ENCODE measurements at regions not wholly inside any gene's neighbourhood (a gene's known extent, or its start where the extent isn't known, plus 50 kb on each side); places are given as distances from the start of the nearest gene placed in this dataset.

- no peaks in the 10 kb centered on the region for H3K27me3 ChIP-seq
- H3K4me1 ChIP-seq (ENCODE audit: insufficient read depth) = peaks cover 4% of the 10 kb centered on the region
- H3K9me2 ChIP-seq (replicated peaks; ENCODE audit: insufficient read depth) = no peaks in the 10 kb centered on the region
- WGBS (ENCODE audit: low lambda C conversion rate, missing lambda C conversion rate) = 73% methylated on average over 4 of the region's 4 CpGs
- no peaks in the 10 kb centered on the region for H3K9me3 ChIP-seq (ENCODE audit: low read depth)
- DNase-seq (ENCODE audit: low spot score) = no peak
- peak overlapping the region; percentile 21 for H2AFZ ChIP-seq
- no peak overlapping the region for H3K4me3 ChIP-seq
- no peaks in the 10 kb centered on the region for H3K36me3 ChIP-seq (replicated peaks; ENCODE audit: insufficient read depth, low read depth)
- no peaks in the 10 kb centered on the region for H3K79me2 ChIP-seq
- no peak for TF ChIP-seq EZH2phosphoT487 (IDR thresholded peaks at IDR 0.05; ENCODE audit: low read depth, severe bottlenecking, unreplicated experiment)
- TF ChIP-seq EZH2 (IDR thresholded peaks at IDR 0.05; ENCODE audit: borderline replicate concordance) = no peak
- TF ChIP-seq, protein P1, sequence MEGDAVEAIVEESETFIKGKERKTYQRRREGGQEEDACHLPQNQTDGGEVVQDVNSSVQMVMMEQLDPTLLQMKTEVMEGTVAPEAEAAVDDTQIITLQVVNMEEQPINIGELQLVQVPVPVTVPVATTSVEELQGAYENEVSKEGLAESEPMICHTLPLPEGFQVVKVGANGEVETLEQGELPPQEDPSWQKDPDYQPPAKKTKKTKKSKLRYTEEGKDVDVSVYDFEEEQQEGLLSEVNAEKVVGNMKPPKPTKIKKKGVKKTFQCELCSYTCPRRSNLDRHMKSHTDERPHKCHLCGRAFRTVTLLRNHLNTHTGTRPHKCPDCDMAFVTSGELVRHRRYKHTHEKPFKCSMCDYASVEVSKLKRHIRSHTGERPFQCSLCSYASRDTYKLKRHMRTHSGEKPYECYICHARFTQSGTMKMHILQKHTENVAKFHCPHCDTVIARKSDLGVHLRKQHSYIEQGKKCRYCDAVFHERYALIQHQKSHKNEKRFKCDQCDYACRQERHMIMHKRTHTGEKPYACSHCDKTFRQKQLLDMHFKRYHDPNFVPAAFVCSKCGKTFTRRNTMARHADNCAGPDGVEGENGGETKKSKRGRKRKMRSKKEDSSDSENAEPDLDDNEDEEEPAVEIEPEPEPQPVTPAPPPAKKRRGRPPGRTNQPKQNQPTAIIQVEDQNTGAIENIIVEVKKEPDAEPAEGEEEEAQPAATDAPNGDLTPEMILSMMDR (IDR thresholded peaks at IDR 0.05; ENCODE audit: poor library complexity) = no peak
- H3K4me2 ChIP-seq = no peak overlapping the region
- H4K20me1 ChIP-seq (ENCODE audit: insufficient read depth, poor library complexity, severe bottlenecking) = no peaks in the 10 kb centered on the region
- H3K27ac ChIP-seq = peak overlapping the region; percentile 18
These were observed 189.0 kb upstream of the TTC29 start for GRCh38 chr4:147134536-147135210.

DNA sequence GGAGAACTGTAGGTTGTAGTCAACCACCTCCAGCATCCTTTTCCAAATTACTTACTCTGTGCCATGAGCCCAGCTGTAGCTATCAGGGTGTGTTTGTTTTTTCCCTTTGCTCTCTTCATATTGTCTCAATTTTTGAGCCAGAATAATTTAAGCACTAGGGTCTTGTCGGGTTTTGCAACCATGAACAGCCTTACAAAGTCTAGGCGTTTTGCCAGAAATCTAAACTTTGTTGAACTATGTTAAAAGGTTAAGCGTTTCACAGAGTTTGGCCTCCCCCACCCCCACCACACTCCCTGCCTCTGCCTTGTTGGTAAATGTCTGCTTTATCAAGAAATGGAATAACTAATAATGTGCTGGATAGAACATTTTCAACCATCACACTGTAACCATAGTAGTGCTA is 190.6 kb upstream of the TTC29 start:
- H2AFZ ChIP-seq = no peak overlapping the region
- peak; percentile 32 for DNase-seq (ENCODE audit: low spot score)

DNA sequence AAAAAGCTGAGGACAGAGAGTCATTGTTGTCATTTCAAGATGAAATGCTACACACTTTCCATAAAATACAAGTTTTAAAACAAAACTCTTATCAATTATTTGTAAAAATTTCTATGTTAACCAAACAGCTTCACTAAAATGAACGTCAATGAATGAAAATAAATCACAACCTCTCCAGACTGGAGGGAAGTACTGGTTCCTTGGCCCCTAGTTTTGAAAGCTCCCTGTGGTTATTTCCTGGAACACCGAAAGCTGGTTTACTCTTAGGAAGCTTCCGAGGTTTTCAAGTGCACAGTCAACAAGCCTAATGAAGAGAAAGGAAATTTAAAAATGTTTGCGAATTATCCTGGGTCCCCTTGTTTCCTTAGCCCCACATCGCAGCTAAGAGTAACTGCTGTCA is 191.1 kb upstream of the TTC29 start:
- H3K27ac ChIP-seq = no peak overlapping the region
- WGBS (ENCODE audit: low lambda C conversion rate, missing lambda C conversion rate) = 88% methylated on average over 5 of the region's 5 CpGs

More for the DNA sequence above, 190.6 kb upstream of the TTC29 start:
- no peak overlapping the region for H3K4me2 ChIP-seq
- no peaks in the 10 kb centered on the region for H3K9me2 ChIP-seq (replicated peaks; ENCODE audit: insufficient read depth)
- no peaks in the 10 kb centered on the region for H3K9me3 ChIP-seq (ENCODE audit: low read depth)
- no peaks in the 10 kb centered on the region for H3K79me2 ChIP-seq
- H3K4me3 ChIP-seq = no peak overlapping the region
- peaks cover 4% of the 10 kb centered on the region for H3K4me1 ChIP-seq (ENCODE audit: insufficient read depth)
- WGBS (ENCODE audit: low lambda C conversion rate, missing lambda C conversion rate) = 65% methylated on average over 3 of the region's 3 CpGs
- H3K36me3 ChIP-seq (replicated peaks; ENCODE audit: insufficient read depth, low read depth) = no peaks in the 10 kb centered on the region
- H3K27me3 ChIP-seq = no peaks in the 10 kb centered on the region
- no peaks in the 10 kb centered on the region for H4K20me1 ChIP-seq (ENCODE audit: insufficient read depth, poor library complexity, severe bottlenecking)
- no peak overlapping the region for H3K27ac ChIP-seq
- no peak for TF ChIP-seq EZH2phosphoT487 (IDR thresholded peaks at IDR 0.05; ENCODE audit: low read depth, severe bottlenecking, unreplicated experiment)
- TF ChIP-seq, protein P1 (IDR thresholded peaks at IDR 0.05; ENCODE audit: poor library complexity) = no peak
- TF ChIP-seq EZH2 (IDR thresholded peaks at IDR 0.05; ENCODE audit: borderline replicate concordance) = no peak

More for the DNA sequence above, 191.1 kb upstream of the TTC29 start:
- Histone ChIP-seq H3K9me2 (replicated peaks; ENCODE audit: insufficient read depth) (no peaks in the 10 kb centered on the region), H3K4me2 (no peak overlapping the region), H4K20me1 (ENCODE audit: insufficient read depth, poor library complexity, severe bottlenecking) (no peaks in the 10 kb centered on the region), H3K79me2 (no peaks in the 10 kb centered on the region), H3K4me3 (no peak overlapping the region), H3K9me3 (ENCODE audit: low read depth) (no peaks in the 10 kb centered on the region), H3K4me1 (ENCODE audit: insufficient read depth) (peaks cover 4% of the 10 kb centered on the region), H3K36me3 (replicated peaks; ENCODE audit: insufficient read depth, low read depth) (no peaks in the 10 kb centered on the region), H3K27me3 (no peaks in the 10 kb centered on the region), H2AFZ (no peak overlapping the region)
- no peak for DNase-seq (ENCODE audit: low spot score)
- TF ChIP-seq EZH2phosphoT487 (IDR thresholded peaks at IDR 0.05; ENCODE audit: low read depth, severe bottlenecking, unreplicated experiment) (no peak), EZH2 (IDR thresholded peaks at IDR 0.05; ENCODE audit: borderline replicate concordance) (no peak)
- TF ChIP-seq, protein P1 (IDR thresholded peaks at IDR 0.05; ENCODE audit: poor library complexity) = no peak
